ENCODE measurements at regions not wholly inside any gene's neighbourhood (a gene's known extent, or its start where the extent isn't known, plus 50 kb on each side); places are given as distances from the start of the nearest gene placed in this dataset.

DNA sequence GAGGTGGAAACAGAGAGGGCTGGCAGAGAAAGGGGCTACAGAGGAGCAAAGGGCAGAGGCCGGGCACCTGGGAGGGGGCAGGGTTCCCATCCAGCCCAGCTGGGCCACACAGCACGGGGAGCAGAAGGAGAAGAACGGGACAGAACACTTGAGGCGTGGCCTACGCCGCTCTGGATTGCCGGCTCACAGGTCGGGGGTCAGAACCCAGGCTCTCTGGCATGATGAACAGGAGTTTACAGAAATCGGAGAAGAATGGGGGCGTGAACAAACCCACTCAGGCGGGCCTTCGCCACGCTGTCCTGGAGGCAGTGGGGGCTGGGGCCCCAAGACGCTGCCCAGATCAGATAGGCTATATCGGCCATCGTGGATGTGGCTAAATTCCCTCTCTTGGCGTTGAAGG lies 362.2 kb upstream of the SHH start:
- TF ChIP-seq, protein P1, sequence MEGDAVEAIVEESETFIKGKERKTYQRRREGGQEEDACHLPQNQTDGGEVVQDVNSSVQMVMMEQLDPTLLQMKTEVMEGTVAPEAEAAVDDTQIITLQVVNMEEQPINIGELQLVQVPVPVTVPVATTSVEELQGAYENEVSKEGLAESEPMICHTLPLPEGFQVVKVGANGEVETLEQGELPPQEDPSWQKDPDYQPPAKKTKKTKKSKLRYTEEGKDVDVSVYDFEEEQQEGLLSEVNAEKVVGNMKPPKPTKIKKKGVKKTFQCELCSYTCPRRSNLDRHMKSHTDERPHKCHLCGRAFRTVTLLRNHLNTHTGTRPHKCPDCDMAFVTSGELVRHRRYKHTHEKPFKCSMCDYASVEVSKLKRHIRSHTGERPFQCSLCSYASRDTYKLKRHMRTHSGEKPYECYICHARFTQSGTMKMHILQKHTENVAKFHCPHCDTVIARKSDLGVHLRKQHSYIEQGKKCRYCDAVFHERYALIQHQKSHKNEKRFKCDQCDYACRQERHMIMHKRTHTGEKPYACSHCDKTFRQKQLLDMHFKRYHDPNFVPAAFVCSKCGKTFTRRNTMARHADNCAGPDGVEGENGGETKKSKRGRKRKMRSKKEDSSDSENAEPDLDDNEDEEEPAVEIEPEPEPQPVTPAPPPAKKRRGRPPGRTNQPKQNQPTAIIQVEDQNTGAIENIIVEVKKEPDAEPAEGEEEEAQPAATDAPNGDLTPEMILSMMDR (IDR thresholded peaks at IDR 0.05; ENCODE audit: low read depth, low read length, missing control alignments) = no peak
- in situ Hi-C loops (cut with HindIII; ENCODE audit: low sequenced_read_pairs) = no loop called here
- H3K4me3 ChIP-seq (ENCODE audit: low read depth, low read length) = no peak overlapping the region
- no peak for DNase-seq (ENCODE audit: low read depth)

GRCh38 chr7:156173748-156174353 lies 361.6 kb upstream of the SHH start:
- in situ Hi-C loops (cut with HindIII; ENCODE audit: low sequenced_read_pairs) = no loop called here
- no peak overlapping the region for H3K4me3 ChIP-seq (ENCODE audit: low read depth, low read length)
- no peak for DNase-seq (ENCODE audit: low read depth)
- TF ChIP-seq, protein P1 (IDR thresholded peaks at IDR 0.05; ENCODE audit: low read depth, low read length, missing control alignments) = no peak

DNA sequence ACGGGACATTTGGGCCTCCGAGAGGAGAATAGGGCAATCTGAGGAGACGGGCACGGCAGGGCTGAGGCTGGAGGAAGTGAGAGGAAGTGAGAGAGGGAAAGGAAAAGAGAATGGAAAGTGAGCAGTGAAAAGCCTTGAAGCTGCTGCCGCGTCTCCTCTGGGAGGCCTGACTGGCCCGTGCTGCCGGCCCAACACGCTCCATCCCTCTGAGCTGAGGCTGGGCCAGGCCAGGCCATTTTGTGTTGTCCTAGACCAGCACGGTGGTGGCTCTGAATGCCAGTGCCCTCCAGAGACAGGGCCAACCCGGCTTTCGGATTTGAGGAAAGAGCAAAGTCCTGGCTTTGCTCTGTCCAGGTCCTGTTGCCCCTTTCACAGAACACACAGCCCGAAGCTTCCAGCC lies 361.1 kb upstream of the SHH start:
- DNase-seq (ENCODE audit: low read depth) = no peak
- in situ Hi-C loops (cut with HindIII; ENCODE audit: low sequenced_read_pairs) = no loop called here
- H3K4me3 ChIP-seq (ENCODE audit: low read depth, low read length) = no peak overlapping the region
- TF ChIP-seq, protein P1 (IDR thresholded peaks at IDR 0.05; ENCODE audit: low read depth, low read length, missing control alignments) = no peak

DNA sequence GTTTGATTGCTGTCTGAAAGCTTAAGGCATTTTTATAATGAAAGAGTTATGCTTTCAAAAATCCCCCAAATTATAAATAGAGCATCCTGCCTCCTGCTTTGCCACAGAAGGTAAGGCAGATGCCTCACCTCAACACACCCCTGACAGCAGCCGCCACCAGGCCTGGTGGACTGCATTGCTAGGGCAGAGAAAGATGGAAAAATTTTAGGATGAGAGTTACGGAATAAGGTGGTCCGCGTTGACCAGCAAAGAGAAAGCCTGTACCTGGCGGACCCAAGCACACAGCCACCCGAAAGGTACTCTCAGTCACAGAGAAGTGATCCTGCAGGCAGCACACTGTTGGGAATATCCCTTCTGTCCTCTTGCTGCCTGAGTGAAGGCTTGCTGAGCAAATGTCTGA lies 360.4 kb upstream of the SHH start:
- no peak for DNase-seq (ENCODE audit: low read depth)
- no peak overlapping the region for H3K4me3 ChIP-seq (ENCODE audit: low read depth, low read length)
- TF ChIP-seq, protein P1 (IDR thresholded peaks at IDR 0.05; ENCODE audit: low read depth, low read length, missing control alignments) = no peak
- in situ Hi-C loops (cut with HindIII; ENCODE audit: low sequenced_read_pairs) = no loop called here

DNA sequence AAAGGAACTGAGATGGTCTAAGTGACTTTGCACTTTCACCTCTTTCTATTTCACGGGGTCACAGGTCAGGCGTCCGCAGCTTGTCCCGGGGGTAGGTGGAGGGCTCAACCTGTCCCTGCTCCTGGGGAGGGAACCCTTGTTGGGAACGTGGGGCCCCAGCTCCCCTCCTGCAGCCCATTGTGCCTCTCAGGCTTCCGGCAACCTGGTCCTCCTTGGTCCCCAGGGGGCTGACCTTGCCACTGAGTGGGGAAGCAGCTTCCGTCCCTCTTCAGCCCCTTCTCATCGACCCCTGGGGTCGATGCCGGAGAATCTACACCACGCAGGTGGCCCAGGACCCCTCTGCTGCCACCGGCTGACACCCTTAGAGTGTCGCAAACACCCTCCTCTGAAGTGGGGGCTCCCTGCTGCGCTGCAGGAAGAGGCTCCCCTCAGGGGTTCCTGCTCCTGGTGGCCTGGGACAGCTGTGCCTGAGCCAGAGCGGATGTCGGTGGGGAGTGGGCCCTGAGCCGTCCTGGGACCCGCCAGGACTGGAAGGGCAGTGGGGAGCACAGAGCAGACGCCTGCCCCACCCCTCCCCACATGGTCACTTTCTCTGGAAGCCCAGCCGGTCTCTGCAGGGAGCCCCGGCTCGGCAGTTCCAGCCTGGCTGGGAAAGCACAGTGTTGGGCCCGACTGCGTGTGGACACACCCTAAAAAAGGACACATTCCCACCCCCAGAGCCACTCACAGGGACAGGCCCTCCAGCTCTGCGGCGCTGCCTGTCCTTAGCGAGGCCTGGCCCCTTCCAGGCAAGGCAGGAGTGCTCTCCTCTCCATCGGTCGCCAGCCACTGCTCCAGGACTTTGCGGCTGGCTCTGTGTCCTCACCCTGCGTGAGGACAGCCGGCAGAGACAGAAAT lies 357.5 kb upstream of the SHH start:
- TF ChIP-seq, protein P1 (IDR thresholded peaks at IDR 0.05; ENCODE audit: low read depth, low read length, missing control alignments) = no peak
- no peak overlapping the region for H3K4me3 ChIP-seq (ENCODE audit: low read depth, low read length)
- in situ Hi-C loops (cut with HindIII; ENCODE audit: low sequenced_read_pairs) = no loop called here
- no peak for DNase-seq (ENCODE audit: low read depth)

- in situ Hi-C loops (cut with HindIII; ENCODE audit: low sequenced_read_pairs) = no loop called here
- no peak overlapping the region for H3K4me3 ChIP-seq (ENCODE audit: low read depth, low read length)
- DNase-seq (ENCODE audit: low read depth) = no peak
- TF ChIP-seq, protein P1 (IDR thresholded peaks at IDR 0.05; ENCODE audit: low read depth, low read length, missing control alignments) = no peak
These were observed 356.2 kb upstream of the SHH start for GRCh38 chr7:156168434-156168833.

Data from astrocyte of the cerebellum (primary cell).